Mammary epithelial cell (primary cell): ENCODE measurements at regions not wholly inside any gene's neighbourhood (a gene's known extent, or its start where the extent isn't known, plus 50 kb on each side); places are given as distances from the start of the nearest gene placed in this dataset.

Source experiments
- EZH2 ChIP-seq: IDR thresholded peaks from 2 replicates; pipeline ENCODE4 v1.6.1; 2012; ENCODE audit warnings: low read length, inconsistent platforms, borderline replicate concordance
- TF ChIP-seq, protein P1 (sequence below), 2 donors: IDR thresholded peaks in 1 of 2; conservative IDR thresholded peaks in 1 of 2; 2 replicates each; pipeline ENCODE4 v1.5.1; 2011 to 2012; ENCODE audit warnings: inconsistent platforms in 2 of 2, low read length in 2 of 2, mild to moderate bottlenecking in 2 of 2, control low read depth in 1 of 2, low read depth in 1 of 2; ENCODE audit not compliant: insufficient read depth in 1 of 2; ENCODE audit errors: extremely low read depth in 1 of 2

DNA sequence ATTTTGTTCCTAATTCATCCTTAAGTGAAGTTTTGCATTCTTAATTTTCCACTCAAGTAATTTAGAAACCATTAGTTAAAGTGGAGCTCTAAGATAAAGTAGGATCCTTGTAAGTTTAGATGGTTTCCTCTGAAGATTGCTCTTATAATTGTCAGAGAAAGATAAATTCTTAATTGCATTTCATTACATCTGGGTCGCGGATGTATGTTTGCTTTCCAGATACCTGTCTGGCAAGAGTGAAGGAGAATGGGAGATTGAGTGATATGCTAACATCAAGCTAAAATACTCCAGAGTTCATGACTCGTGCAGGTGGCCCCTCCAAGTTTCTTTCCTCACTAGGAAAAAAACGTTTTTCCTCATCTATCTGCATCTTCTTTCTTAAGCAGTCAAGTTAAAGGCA, 361.8 kb downstream of the DOK5 start:
- TF ChIP-seq, protein P1, sequence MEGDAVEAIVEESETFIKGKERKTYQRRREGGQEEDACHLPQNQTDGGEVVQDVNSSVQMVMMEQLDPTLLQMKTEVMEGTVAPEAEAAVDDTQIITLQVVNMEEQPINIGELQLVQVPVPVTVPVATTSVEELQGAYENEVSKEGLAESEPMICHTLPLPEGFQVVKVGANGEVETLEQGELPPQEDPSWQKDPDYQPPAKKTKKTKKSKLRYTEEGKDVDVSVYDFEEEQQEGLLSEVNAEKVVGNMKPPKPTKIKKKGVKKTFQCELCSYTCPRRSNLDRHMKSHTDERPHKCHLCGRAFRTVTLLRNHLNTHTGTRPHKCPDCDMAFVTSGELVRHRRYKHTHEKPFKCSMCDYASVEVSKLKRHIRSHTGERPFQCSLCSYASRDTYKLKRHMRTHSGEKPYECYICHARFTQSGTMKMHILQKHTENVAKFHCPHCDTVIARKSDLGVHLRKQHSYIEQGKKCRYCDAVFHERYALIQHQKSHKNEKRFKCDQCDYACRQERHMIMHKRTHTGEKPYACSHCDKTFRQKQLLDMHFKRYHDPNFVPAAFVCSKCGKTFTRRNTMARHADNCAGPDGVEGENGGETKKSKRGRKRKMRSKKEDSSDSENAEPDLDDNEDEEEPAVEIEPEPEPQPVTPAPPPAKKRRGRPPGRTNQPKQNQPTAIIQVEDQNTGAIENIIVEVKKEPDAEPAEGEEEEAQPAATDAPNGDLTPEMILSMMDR (conservative IDR thresholded peaks at IDR 0.05 in 1 of 2, IDR thresholded peaks at IDR 0.05 in 1 of 2; ENCODE audit: extremely low read depth in 1 of 2, insufficient read depth in 1 of 2, low read depth in 1 of 2, low read length in 2 of 2) = no peak
- no peak for TF ChIP-seq EZH2
